WI38 (cell line): ENCODE measurements at regions not wholly inside any gene's neighbourhood (a gene's known extent, or its start where the extent isn't known, plus 50 kb on each side); places are given as distances from the start of the nearest gene placed in this dataset.

Source experiments
- H3K4me3 ChIP-seq: 2 replicates; pipeline ENCODE4 v1.5.1; 2011; ENCODE audit warnings: low read depth, mild to moderate bottlenecking, control low read depth, low read length
- CTCF ChIP-seq: IDR thresholded peaks from 2 replicates; pipeline ENCODE4 v1.5.1; 2012; ENCODE audit warnings: low read depth, mild to moderate bottlenecking, control low read depth, low read length

DNA sequence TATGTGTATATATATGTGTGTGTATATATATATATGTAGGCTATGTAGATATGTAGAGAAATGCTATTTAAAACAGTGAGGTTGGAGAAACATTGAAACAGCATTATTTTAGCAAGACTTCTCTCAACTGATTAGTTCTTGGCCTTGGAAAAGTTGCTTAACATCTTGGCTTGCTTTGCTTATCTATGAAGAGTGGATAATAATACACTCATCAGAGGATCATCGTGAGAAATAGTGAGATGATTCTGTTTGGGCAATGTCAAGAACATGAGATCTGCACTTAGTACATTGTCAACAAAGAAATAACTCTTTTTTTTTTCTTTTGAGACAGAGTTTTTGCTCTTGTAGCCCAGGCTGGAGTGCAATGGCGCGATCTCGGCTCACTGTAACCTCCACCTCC, 128.3 kb downstream of the KLF5 start:
- TF ChIP-seq CTCF, result no peak
- no peak overlapping the region for H3K4me3 ChIP-seq

GRCh38 chr13:73179650-73180274, 121.0 kb downstream of the KLF5 start:
- no peak for TF ChIP-seq CTCF
- H3K4me3 ChIP-seq, result no peak overlapping the region

GRCh38 chr13:73177916-73178565, 119.2 kb downstream of the KLF5 start:
- TF ChIP-seq CTCF, result no peak
- H3K4me3 ChIP-seq, result no peak overlapping the region

GRCh38 chr13:73177017-73177416, 118.2 kb downstream of the KLF5 start:
- TF ChIP-seq CTCF, result no peak
- H3K4me3 ChIP-seq, result no peak overlapping the region

DNA sequence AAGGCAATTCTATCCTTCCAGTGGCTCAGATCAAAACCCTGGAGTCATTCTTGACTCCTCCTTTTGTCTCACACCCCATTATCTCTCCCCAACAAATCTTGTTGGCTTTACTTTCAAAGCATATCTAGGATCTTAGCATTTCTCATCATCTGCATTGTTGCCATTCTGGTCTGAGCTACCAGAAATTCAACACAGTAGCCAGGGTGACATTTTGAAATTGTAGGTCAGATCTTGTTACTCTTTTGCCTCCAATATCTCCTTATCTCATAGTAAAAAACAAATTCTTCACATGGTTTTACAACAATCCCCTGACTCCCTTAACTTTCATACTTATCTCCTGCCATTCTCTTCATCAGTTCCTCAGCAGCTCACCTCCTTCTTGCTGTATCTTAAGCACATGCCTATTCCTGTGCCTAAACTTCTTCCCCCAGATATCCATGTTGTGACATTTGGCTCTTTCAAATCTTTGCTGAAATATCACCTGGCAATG, 115.8 kb downstream of the KLF5 start:
- no peak for TF ChIP-seq CTCF
- no peak overlapping the region for H3K4me3 ChIP-seq

- no peak overlapping the region for H3K4me3 ChIP-seq
- TF ChIP-seq CTCF, result no peak
Observed at GRCh38 chr13:73173279-73173811, 114.5 kb downstream of the KLF5 start.

DNA sequence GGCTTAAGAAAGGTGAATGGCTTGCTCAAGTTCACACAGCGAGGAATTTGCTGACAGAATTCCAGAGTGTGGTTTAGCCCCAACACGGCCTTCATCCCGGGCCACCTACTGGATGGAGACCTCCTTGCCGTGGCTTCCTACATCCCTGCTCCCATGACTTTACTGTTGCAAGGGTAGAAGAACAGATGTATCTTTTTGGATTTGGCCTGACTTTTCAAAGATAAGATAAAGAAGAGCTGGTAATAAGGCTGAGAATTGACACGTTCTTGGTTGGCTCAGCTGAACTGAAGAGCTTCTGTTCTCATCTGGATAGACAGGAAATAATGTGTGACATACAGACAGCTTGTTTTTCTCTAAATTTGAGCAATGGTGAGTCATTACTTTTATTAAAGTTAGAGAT, 113.1 kb downstream of the KLF5 start:
- no peak for TF ChIP-seq CTCF
- H3K4me3 ChIP-seq, result no peak overlapping the region
